GM21360 (cell line): ENCODE measurements at regions not wholly inside any gene's neighbourhood (a gene's known extent, or its start where the extent isn't known, plus 50 kb on each side); places are given as distances from the start of the nearest gene placed in this dataset.
A peak's percentile ranks its signal among the peaks of the same experiment; 100 is the strongest.
"Not testable (repeated sequence)": the region's sequence is repeated elsewhere in the genome, so short reads cannot be mapped to it uniquely, and the experiment has no call there.

Experiments
- ATAC-seq: cut with Tn5 transposase; IDR thresholded peaks from one replicate; pipeline ENCODE4 v1.9.1; 2021; ENCODE audit warnings: mild to moderate bottlenecking, moderate library complexity; ENCODE audit not compliant: unreplicated experiment

GRCh38 chrX:128653524-128654060 is 601.4 kb upstream of the ACTRT1 start:
- no peak for ATAC-seq

- ATAC-seq = no peak
Observed at GRCh38 chrX:128650326-128650725, 598.1 kb upstream of the ACTRT1 start.

GRCh38 chrX:128634754-128635153 is 582.6 kb upstream of the ACTRT1 start:
- no peak for ATAC-seq

DNA sequence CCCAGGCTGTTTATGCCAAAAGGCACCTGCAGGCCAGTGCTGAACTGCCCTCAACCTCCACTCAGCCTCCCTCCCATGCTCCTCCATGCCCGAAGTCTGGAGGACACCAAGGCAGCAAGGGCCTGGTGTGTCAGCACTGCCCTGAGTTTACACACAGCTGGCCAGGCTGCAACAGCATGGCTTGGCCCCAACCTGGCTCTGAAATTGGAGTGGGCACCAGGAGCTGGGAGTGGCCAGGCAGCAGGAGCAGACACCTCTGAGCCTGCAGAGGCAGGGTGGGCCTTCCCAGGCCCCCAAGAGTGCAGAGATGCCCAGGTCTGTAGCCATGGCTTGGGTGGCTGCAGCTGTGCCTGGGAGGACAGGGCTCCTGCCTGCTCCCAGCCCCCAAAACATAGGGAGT is 571.2 kb upstream of the ACTRT1 start:
- ATAC-seq = no peak

DNA sequence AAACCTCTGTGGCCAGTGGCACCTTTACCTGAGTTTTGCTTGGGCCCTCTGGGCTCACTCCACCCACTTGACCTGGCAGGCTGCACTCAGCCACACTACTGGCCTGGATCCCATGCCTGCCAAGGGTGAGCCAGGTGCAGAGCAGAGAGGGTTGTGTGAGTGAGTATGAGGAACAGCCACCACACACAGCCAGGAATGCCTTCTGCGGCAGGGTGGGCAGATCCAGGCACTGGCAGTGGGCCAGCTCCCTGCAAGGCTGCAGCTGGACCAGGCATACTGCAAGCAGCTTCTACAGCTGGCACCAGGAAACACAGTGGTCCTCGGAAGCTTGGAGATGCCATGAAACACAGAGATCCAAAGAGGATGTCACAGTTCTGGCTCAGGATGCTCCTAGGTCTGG is 570.1 kb upstream of the ACTRT1 start:
- ATAC-seq = no peak

DNA sequence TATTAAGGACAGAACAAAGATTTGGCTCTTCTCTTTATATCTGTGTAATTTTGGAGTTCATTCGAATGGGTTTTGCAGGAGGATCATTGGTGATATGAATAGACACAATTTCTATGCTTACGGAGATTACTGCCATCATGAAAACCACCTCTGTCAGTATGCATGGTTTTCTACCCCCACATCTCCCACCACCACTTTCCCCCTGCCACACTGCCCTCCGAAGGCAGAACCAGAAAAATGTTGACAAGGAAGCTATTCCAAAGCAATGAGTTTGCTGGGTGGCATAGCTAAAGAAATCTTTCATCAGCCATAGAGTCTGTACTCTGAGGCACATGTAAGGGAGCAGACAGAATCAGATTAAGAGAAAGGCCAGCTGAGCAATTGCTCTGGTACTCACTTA is 567.3 kb upstream of the ACTRT1 start:
- ATAC-seq = no peak

DNA sequence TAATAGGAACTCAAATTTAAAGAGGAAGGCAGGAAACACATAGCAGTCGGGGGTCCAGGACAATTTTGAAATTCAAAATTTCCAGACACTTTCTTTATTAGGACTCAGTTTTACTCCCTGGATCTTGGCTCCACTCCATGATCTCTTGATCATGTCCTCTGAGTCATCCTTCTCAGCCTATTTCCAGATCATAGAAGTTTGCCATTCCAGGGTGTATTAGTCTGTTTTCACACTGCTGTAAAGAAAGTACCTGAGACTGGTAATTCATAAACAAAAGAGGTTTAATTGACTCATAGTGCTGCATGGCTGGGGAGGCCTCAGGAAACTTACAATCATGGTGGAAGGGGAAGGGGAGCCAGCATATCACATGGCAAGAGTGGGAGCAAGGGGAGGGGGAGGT is 564.7 kb upstream of the ACTRT1 start:
- no peak for ATAC-seq

- not testable (repeated sequence) for ATAC-seq
Observed at GRCh38 chrX:128606817-128607216, 554.6 kb upstream of the ACTRT1 start.

- ATAC-seq = not testable (repeated sequence)
Observed at GRCh38 chrX:128606357-128606756, 554.2 kb upstream of the ACTRT1 start.

- no peak for ATAC-seq
Observed at GRCh38 chrX:128601706-128602105, 549.5 kb upstream of the ACTRT1 start.

GRCh38 chrX:128599632-128600031 is 547.4 kb upstream of the ACTRT1 start:
- ATAC-seq = no peak

GRCh38 chrX:128582036-128582435 is 529.8 kb upstream of the ACTRT1 start:
- ATAC-seq = no peak

DNA sequence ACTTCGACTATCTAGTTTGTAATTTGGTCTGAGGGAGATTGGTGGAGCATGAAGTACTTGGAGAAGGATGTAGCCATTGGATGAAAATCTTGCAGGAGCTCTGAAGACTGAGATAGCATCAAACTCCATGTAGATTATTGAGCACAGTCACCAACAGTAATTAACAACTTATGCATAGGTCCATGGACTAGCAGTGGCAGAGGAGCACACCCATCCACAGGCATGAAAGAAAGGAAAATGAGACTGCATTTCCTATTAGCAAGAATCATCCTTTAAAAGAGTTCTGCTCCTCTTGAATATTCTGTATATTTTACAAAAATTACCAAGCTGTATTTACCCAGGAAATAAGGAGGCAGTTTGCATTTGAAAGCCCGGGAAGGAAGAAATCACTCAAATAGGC is 529.4 kb upstream of the ACTRT1 start:
- ATAC-seq = no peak

GRCh38 chrX:128543114-128543513 is 490.9 kb upstream of the ACTRT1 start:
- no peak for ATAC-seq

DNA sequence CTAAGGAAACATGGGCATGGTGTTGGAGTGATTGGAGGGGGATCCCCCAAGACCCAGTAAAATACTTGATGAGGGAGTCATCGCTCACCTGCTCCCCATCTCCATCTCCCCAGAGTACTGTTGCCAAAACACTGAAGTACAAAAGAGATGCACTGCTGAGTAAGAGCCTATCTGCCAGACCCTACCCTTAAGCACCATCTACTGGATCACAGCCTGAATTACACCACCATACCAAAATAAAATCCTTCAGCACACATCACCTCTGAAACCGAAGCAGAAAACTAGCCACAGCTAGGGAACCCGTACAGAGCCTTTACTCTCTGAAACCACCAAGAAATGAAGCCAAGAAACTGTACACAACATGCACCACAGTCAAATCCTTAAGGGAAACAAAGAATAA is 466.3 kb upstream of the ACTRT1 start:
- peak; percentile 70 for ATAC-seq

DNA sequence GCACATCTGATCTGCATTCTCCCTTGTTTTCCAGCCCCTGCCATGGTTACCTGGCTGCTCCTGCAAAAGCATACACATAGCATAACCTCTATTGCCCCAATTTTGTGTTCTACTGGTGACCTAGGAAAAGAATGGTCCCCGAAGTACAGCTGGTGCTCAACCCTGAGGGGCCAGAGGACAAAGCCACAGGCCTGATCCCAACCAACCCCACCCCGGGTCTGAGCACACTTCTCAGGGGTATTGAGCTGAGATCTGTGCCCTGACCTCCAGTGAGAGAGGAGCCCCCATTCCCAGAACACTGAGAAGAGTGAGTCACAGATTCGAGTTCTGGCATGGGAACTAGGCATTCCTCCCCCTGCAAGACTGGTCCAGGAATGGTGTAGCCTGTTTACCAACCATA is 465.5 kb upstream of the ACTRT1 start:
- no peak for ATAC-seq

DNA sequence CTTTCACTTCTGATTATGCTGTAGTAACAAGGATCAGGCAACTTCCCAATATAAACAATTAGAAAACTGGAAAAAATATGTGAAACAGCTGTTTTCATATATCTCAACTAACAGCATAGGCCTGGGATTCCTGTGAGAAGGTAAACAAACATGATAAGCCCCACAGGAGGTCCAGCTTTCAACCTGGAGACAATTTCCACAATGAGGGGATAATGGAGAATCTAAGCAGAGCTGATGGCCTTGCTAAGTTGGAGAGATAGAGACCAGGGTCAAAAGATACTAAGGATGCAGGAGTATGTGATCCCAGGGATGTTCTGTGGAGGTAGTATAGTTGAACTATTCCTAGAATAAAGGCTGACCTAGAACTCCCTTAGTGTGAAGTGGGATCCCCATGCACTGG is 452.3 kb upstream of the ACTRT1 start:
- ATAC-seq = no peak

GRCh38 chrX:128464116-128464515 is 411.9 kb upstream of the ACTRT1 start:
- no peak for ATAC-seq

- no peak for ATAC-seq
Observed at GRCh38 chrX:128460835-128461234, 408.6 kb upstream of the ACTRT1 start.

DNA sequence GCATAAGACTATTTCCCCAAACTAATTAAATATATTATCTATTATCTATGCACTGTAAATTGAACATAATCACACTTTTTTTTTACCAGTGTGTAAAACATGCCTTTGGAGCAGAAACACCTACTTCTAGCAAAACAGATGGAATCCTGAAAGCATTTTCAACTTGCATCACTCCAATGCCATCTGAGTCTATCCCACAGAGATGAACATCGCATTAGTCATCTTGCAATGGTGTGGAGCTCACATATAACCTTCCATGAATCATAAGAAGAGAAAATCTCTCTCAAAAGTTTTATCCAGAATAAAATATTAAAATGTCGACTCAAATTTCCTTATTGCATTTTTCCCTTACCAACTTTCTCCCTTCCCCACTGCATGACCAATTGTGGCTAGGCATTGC is 406.7 kb upstream of the ACTRT1 start:
- ATAC-seq = no peak

- no peak for ATAC-seq
Observed at GRCh38 chrX:128457674-128458073, 405.5 kb upstream of the ACTRT1 start.

DNA sequence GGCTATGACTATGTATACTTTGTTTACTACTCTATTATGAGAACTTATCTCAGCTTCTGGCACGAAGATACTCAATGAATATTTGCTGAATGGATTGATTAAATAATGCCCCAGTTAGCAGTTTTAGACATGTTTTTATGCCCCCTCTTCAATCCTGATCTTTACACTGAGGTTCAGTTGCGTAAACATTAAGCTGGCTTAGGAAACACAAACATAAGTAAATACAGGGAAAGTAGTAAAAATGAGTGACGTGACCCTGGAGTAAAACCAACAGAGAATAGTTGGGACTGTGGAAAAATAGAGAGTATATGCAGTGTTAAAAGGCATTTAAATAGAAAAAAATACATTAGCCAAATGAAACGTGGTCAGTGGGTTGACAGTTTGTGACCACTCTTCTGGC is 387.0 kb upstream of the ACTRT1 start:
- no peak for ATAC-seq

- no peak for ATAC-seq
Observed at GRCh38 chrX:128438082-128438481, 385.9 kb upstream of the ACTRT1 start.
